Prostate gland (tissue), 2 donors: ENCODE measurements at regions not wholly inside any gene's neighbourhood (a gene's known extent, or its start where the extent isn't known, plus 50 kb on each side); places are given as distances from the start of the nearest gene placed in this dataset.

Source experiments
- POLR2A ChIP-seq: fragments of 450-650 bp; IDR thresholded peaks from one replicate; pipeline ENCODE4 v1.6.1; 2016; ENCODE audit warnings: antibody characterized with exemption, mild to moderate bottlenecking
- POLR2AphosphoS5 ChIP-seq: sonication (generic); formaldehyde crosslinking; IDR thresholded peaks from one replicate; pipeline ENCODE4 v1.6.1; 2017; ENCODE audit warnings: antibody characterized with exemption
- TF ChIP-seq, protein P1 (sequence below), 4 experiments: fragments of 200-600 bp in 2 of 4; fragments of 450-650 bp in 2 of 4; sonication (generic) in 2 of 4; IDR thresholded peaks; 1 replicate in 3 of 4; 2 replicates in 1 of 4; pipeline ENCODE4 v1.5.1; 2016 to 2019; ENCODE audit warnings: antibody characterized with exemption in 4 of 4, mild to moderate bottlenecking in 2 of 4, moderate library complexity in 2 of 4

DNA sequence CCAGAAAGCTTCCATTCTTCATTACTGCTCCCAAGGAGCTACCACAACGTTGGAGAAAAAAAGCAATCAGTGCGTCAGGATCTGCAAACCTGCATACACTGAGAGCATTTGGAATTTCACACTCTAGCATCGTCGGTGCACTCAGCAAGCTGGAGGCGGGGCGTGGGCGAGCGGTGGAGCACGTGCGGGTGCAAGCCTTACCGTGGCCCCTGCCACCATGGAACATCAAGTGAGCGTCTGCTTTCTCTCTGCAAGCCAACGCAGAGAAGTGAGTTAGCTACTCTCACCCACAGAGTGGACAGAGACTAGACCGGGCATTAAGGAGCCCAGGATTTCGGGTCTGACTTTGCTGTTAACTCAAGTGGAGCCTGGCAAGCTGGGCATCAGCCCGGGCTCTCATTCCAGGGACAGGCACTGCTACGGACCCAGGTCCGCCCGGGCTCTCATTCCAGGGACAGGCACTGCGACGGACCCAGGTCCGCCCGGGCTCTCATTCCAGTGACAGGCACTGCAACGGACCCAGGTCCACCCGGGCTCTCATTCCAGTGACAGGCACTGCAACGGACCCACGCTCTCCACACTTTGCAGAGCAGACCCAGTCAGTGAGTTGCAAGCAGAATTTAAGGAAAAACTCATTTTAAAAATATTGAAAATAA lies 124.1 kb upstream of the SPACA7 start:
- TF ChIP-seq, protein P1, sequence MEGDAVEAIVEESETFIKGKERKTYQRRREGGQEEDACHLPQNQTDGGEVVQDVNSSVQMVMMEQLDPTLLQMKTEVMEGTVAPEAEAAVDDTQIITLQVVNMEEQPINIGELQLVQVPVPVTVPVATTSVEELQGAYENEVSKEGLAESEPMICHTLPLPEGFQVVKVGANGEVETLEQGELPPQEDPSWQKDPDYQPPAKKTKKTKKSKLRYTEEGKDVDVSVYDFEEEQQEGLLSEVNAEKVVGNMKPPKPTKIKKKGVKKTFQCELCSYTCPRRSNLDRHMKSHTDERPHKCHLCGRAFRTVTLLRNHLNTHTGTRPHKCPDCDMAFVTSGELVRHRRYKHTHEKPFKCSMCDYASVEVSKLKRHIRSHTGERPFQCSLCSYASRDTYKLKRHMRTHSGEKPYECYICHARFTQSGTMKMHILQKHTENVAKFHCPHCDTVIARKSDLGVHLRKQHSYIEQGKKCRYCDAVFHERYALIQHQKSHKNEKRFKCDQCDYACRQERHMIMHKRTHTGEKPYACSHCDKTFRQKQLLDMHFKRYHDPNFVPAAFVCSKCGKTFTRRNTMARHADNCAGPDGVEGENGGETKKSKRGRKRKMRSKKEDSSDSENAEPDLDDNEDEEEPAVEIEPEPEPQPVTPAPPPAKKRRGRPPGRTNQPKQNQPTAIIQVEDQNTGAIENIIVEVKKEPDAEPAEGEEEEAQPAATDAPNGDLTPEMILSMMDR (IDR thresholded peaks at IDR 0.05) = no peak
- TF ChIP-seq POLR2AphosphoS5 (no peak), POLR2A (no peak)
